Calu3 (cell line): ENCODE measurements at regions not wholly inside any gene's neighbourhood (a gene's known extent, or its start where the extent isn't known, plus 50 kb on each side); places are given as distances from the start of the nearest gene placed in this dataset.

Experiments used
- BruUV-seq: library from RNA; stranded (reverse); fragments of 400-500 nt; replicated peaks from 2 replicates; lab custom pipeline; 2021; lab: Mats Ljungman, UMichigan
- CTCF ChIA-PET: fragments of 300-600 bp; sonication (Branson Sonifier 250); formaldehyde crosslinking; loops from one replicate; lab custom pipeline; 2022; ENCODE audit warnings: antibody characterized with exemption; lab: Charles Lee
- DNase-seq: peaks from one replicate; pipeline ENCODE4 v3.0.0; 2022
- H3K27ac Mint-ChIP-seq: one replicate; pipeline ENCODE4 v1.8.0; 2022; ENCODE audit warnings: mixed read lengths; ENCODE audit not compliant: unreplicated experiment
- H3K27me3 Mint-ChIP-seq: one replicate; pipeline ENCODE4 v1.8.0; 2022; ENCODE audit warnings: mixed read lengths; ENCODE audit not compliant: unreplicated experiment
- H3K36me3 Mint-ChIP-seq: one replicate; pipeline ENCODE4 v1.8.0; 2022; ENCODE audit warnings: mild to moderate bottlenecking, moderate library complexity, mixed read lengths; ENCODE audit not compliant: insufficient read depth, unreplicated experiment
- H3K4me1 Mint-ChIP-seq: one replicate; pipeline ENCODE4 v1.8.0; 2022; ENCODE audit warnings: mild to moderate bottlenecking, low read depth, mixed read lengths; ENCODE audit not compliant: unreplicated experiment
- H3K4me3 Mint-ChIP-seq: one replicate; pipeline ENCODE4 v1.8.0; 2022; ENCODE audit warnings: mild to moderate bottlenecking, low read depth, moderate library complexity, mixed read lengths; ENCODE audit not compliant: unreplicated experiment
- H3K9me3 Mint-ChIP-seq: one replicate; pipeline ENCODE4 v1.8.0; 2022; ENCODE audit warnings: low read depth, mixed read lengths; ENCODE audit not compliant: unreplicated experiment
- CTCF ChIP-seq: fragments of 200-600 bp; IDR thresholded peaks from one replicate; pipeline ENCODE4 v1.8.0; 2022; ENCODE audit warnings: antibody characterized with exemption; ENCODE audit not compliant: unreplicated experiment
- intact Hi-C: fragments of 100-400 bp; cut with micrococcal nuclease; formaldehyde crosslinking; loops from one replicate; pipeline ENCODE4 v1.10.0; 2022; ENCODE audit not compliant: unreplicated experiment

DNA sequence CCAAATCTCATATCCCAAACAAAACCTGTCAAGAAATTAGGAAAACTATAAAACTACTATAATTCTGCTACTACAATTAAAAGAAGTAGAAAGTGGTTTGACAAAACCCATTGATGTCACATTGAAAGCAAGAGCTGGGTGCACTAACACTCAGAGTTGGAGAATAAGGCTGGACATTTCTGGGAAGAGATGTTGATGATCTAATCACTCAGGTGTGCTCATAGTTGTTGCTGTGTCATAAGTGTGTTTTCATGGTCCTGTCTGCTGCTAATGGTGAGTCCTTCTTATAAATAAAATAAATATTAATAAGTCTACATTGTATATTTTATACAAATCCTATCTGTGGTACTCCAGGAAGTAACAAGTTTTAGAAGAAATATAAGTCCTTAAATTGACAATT is 168.2 kb upstream of the LRP1B start:
- intact Hi-C loops: no loop called here
- CTCF ChIA-PET: no interaction called here
- H3K9me3 Mint-ChIP-seq: peaks cover 4% of the 10 kb centered on the region

GRCh38 chr2:142294225-142294624 is 163.4 kb upstream of the LRP1B start:
- Mint-ChIP-seq H3K9me3 (peaks cover 4% of the 10 kb centered on the region), H3K27ac (no peak overlapping the region), H3K4me3 (no peak overlapping the region), H3K4me1 (no peaks in the 10 kb centered on the region), H3K36me3 (no peaks in the 10 kb centered on the region), H3K27me3 (no peaks in the 10 kb centered on the region)
- no peak for TF ChIP-seq CTCF
- DNase-seq: no peak
- intact Hi-C loops: no loop called here
- CTCF ChIA-PET: no interaction called here
- no TSS peak for BruUV-seq

More for the DNA sequence above, 168.2 kb upstream of the LRP1B start:
- H3K4me1 Mint-ChIP-seq: no peaks in the 10 kb centered on the region
- H3K27ac Mint-ChIP-seq: no peak overlapping the region
- H3K27me3 Mint-ChIP-seq: no peaks in the 10 kb centered on the region
- no peaks in the 10 kb centered on the region for H3K36me3 Mint-ChIP-seq
- no peak overlapping the region for H3K4me3 Mint-ChIP-seq
- no TSS peak for BruUV-seq
- TF ChIP-seq CTCF: no peak
- DNase-seq: no peak

DNA sequence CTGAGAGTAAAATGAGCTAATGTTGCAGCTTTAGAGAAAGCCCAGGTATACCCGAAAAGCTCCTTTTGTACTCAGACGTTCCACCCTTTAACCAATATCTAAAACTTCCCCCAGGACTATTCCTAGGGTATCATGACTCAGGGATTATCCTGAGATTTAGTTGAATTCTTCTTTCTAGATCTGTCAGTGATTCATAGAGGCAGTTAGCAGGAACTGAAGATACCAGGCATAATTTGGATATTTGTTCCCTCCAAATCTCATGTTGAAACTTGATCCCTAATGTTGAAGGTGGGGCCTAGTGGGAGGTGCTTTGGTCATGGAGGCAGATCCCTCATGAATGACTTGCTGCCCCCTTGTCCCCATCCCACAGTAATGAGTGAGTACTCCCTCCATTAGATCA is 161.2 kb upstream of the LRP1B start:
- H3K27me3 Mint-ChIP-seq: no peaks in the 10 kb centered on the region
- intact Hi-C loops: no loop called here
- BruUV-seq: no TSS peak
- no peak overlapping the region for H3K4me3 Mint-ChIP-seq
- H3K9me3 Mint-ChIP-seq: peaks cover 4% of the 10 kb centered on the region
- DNase-seq: no peak
- TF ChIP-seq CTCF: no peak
- no peak overlapping the region for H3K27ac Mint-ChIP-seq
- CTCF ChIA-PET: interaction anchor here (1.3 kb wide), 1 partner anchor 123 kb away, joined by 3 read pairs; no protein-coding TSS in a partner anchor
- H3K36me3 Mint-ChIP-seq: no peaks in the 10 kb centered on the region
- H3K4me1 Mint-ChIP-seq: no peaks in the 10 kb centered on the region

GRCh38 chr2:142290931-142291330 is 160.1 kb upstream of the LRP1B start:
- CTCF ChIA-PET: no interaction called here
- intact Hi-C loops: no loop called here
- Mint-ChIP-seq H3K36me3 (no peaks in the 10 kb centered on the region), H3K4me1 (no peaks in the 10 kb centered on the region), H3K27me3 (no peaks in the 10 kb centered on the region), H3K4me3 (no peak overlapping the region), H3K27ac (no peak overlapping the region), H3K9me3 (peaks cover 6% of the 10 kb centered on the region)
- BruUV-seq: no TSS peak
- no peak for TF ChIP-seq CTCF
- no peak for DNase-seq
